GM20000 (cell line): ENCODE measurements at regions not wholly inside any gene's neighbourhood (a gene's known extent, or its start where the extent isn't known, plus 50 kb on each side); places are given as distances from the start of the nearest gene placed in this dataset.

ENCODE experiments used
- DNase-seq: peaks from one replicate; pipeline ENCODE4 v3.0.0; 2012; ENCODE audit warnings: low spot score
- CTCF ChIP-seq: IDR thresholded peaks from 2 replicates; pipeline ENCODE4 v1.5.1; 2012; ENCODE audit warnings: mild to moderate bottlenecking, control low read depth; ENCODE audit errors: extremely low read depth, missing control alignments

DNA sequence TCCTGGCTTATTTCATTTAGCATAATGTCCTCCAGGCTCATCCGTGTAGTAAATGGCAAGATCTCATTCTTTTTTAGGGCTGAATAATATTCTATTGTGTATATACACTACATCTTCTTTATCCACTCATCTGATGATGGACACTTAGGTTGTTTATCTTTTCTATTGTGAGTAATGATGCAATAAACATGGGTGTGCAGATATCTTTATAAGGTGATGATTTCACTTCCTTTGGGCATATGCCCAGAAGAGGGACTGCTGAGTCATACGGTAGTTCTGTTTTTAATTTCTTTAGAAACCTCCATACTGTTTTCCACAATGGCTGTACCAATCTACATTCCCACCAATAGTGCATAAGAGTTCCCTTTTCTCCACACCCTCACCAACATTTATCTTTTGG is 317.6 kb upstream of the CNKSR2 start:
- no peak for TF ChIP-seq CTCF
- DNase-seq, result no peak

GRCh38 chrX:21047034-21047455 is 327.2 kb upstream of the CNKSR2 start:
- no peak for TF ChIP-seq CTCF
- DNase-seq, result no peak

DNA sequence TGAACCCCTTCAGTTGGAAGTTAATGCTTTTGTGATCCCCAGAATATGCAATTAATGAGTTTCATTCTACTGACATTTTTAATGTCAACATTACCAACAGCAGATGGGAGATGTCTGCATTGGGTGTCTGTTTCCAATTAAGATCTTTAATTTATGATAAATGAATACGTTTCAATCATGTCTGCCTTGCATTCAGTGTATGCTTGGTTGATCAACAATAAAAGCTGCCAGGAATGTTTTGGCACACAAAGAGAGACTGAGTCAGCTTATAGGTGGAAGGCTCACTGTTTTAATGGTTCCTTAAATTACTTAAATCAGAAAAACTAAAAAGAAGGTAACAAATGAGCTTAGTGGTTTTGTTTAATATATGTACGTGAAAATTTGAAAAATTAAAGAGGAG is 359.9 kb upstream of the CNKSR2 start:
- no peak for TF ChIP-seq CTCF
- no peak for DNase-seq

GRCh38 chrX:21004835-21005234 is 369.4 kb upstream of the CNKSR2 start:
- no peak for TF ChIP-seq CTCF
- no peak for DNase-seq

DNA sequence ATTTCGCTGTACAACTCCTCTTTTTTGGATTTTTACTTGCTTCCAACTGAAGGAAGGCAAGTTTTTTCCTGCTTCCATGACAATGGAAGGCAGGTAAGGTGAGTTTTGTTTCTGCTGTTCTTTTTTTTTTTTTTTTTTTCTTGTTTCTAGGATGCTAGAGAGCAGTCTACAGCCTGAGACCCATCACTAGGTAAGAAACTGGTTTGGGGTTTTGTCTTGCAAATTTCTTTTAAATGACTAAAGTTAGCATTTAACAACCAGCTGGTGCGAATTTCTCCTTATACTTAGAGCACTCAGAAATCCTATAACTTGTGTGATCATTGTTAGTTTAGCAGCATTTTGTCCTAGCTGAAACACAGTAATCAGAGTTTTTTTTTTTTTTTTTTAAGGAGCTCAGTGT is 378.4 kb upstream of the CNKSR2 start:
- DNase-seq, result no peak
- TF ChIP-seq CTCF, result no peak

DNA sequence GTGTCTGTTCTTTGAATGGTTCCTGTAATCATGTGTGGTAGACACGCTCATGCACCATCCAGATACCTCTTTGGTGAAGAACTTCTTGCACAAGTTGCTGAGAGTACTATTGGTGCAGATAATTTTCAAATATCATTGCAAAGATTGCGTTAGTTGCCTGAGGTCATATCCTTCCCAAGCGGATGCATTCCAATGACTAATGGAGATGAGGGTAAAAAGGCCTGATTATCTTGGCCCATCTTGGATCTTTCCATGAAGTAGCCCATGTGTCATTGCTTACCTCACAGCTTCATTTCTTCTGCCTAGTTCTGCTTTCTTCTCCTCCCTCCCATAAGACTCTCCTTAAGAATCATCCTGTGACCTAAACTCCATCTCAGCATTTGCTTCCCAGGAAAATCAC is 384.9 kb upstream of the CNKSR2 start:
- TF ChIP-seq CTCF, result no peak
- DNase-seq, result no peak

GRCh38 chrX:20988804-20989203 is 385.4 kb upstream of the CNKSR2 start:
- no peak for DNase-seq
- no peak for TF ChIP-seq CTCF
